ENCODE measurements at regions not wholly inside any gene's neighbourhood (a gene's known extent, or its start where the extent isn't known, plus 50 kb on each side); places are given as distances from the start of the nearest gene placed in this dataset.

- no peak overlapping the region for H3K27ac Mint-ChIP-seq
- peaks cover 2% of the 10 kb centered on the region for H3K4me1 Mint-ChIP-seq (ENCODE audit: low read depth)
- no peaks in the 10 kb centered on the region for H3K36me3 Mint-ChIP-seq (ENCODE audit: insufficient read depth)
- no peak for TF ChIP-seq CTCF (IDR thresholded peaks at IDR 0.05; ENCODE audit: unreplicated experiment)
- no peaks in the 10 kb centered on the region for H3K9me3 Mint-ChIP-seq (ENCODE audit: low read depth)
- DNase-seq (ENCODE audit: low spot score, unreplicated experiment): no peak
- no peak overlapping the region for H3K4me3 Mint-ChIP-seq (ENCODE audit: low read depth)
- H3K27me3 Mint-ChIP-seq: peaks cover 6% of the 10 kb centered on the region
Observed at GRCh38 chr20:40317156-40317790, 371.8 kb downstream of the MAFB start.

GRCh38 chr20:40314278-40314677 is 374.8 kb downstream of the MAFB start:
- H3K4me1 Mint-ChIP-seq (ENCODE audit: low read depth): no peaks in the 10 kb centered on the region
- H3K27me3 Mint-ChIP-seq: peaks cover 7% of the 10 kb centered on the region
- no peak for TF ChIP-seq CTCF (IDR thresholded peaks at IDR 0.05; ENCODE audit: unreplicated experiment)
- no peak overlapping the region for H3K4me3 Mint-ChIP-seq (ENCODE audit: low read depth)
- no peak for DNase-seq (ENCODE audit: low spot score, unreplicated experiment)
- H3K36me3 Mint-ChIP-seq (ENCODE audit: insufficient read depth): no peaks in the 10 kb centered on the region
- no peak overlapping the region for H3K27ac Mint-ChIP-seq
- no peaks in the 10 kb centered on the region for H3K9me3 Mint-ChIP-seq (ENCODE audit: low read depth)

GRCh38 chr20:40313730-40314129 is 375.3 kb downstream of the MAFB start:
- Mint-ChIP-seq H3K27ac (no peak overlapping the region), H3K4me3 (ENCODE audit: low read depth) (no peak overlapping the region), H3K27me3 (peaks cover 7% of the 10 kb centered on the region), H3K9me3 (ENCODE audit: low read depth) (no peaks in the 10 kb centered on the region), H3K4me1 (ENCODE audit: low read depth) (no peaks in the 10 kb centered on the region), H3K36me3 (ENCODE audit: insufficient read depth) (no peaks in the 10 kb centered on the region)
- TF ChIP-seq CTCF (IDR thresholded peaks at IDR 0.05; ENCODE audit: unreplicated experiment): no peak
- DNase-seq (ENCODE audit: low spot score, unreplicated experiment): no peak

GRCh38 chr20:40309731-40310130 is 379.3 kb downstream of the MAFB start:
- H3K4me1 Mint-ChIP-seq (ENCODE audit: low read depth): no peaks in the 10 kb centered on the region
- TF ChIP-seq CTCF (IDR thresholded peaks at IDR 0.05; ENCODE audit: unreplicated experiment): no peak
- H3K9me3 Mint-ChIP-seq (ENCODE audit: low read depth): no peaks in the 10 kb centered on the region
- H3K27ac Mint-ChIP-seq: no peak overlapping the region
- no peak for DNase-seq (ENCODE audit: low spot score, unreplicated experiment)
- no peak overlapping the region for H3K4me3 Mint-ChIP-seq (ENCODE audit: low read depth)
- no peaks in the 10 kb centered on the region for H3K36me3 Mint-ChIP-seq (ENCODE audit: insufficient read depth)
- peaks cover 6% of the 10 kb centered on the region for H3K27me3 Mint-ChIP-seq

- no peaks in the 10 kb centered on the region for H3K9me3 Mint-ChIP-seq (ENCODE audit: low read depth)
- no peak for TF ChIP-seq CTCF (IDR thresholded peaks at IDR 0.05; ENCODE audit: unreplicated experiment)
- H3K36me3 Mint-ChIP-seq (ENCODE audit: insufficient read depth): no peaks in the 10 kb centered on the region
- no peak overlapping the region for H3K27ac Mint-ChIP-seq
- DNase-seq (ENCODE audit: low spot score, unreplicated experiment): no peak
- H3K4me3 Mint-ChIP-seq (ENCODE audit: low read depth): no peak overlapping the region
- H3K27me3 Mint-ChIP-seq: peaks cover 3% of the 10 kb centered on the region
- peaks cover 3% of the 10 kb centered on the region for H3K4me1 Mint-ChIP-seq (ENCODE audit: low read depth)
Observed at GRCh38 chr20:40307997-40308396, 381.0 kb downstream of the MAFB start.

Data from progenitor cell of endocrine pancreas (in vitro differentiated cells).